ENCODE measurements at regions not wholly inside any gene's neighbourhood (a gene's known extent, or its start where the extent isn't known, plus 50 kb on each side); places are given as distances from the start of the nearest gene placed in this dataset.

- ATAC-seq: peak; percentile 92
- no peak for TF ChIP-seq SNAI2 (CRISPR knock-in tag; IDR thresholded peaks at IDR 0.05)
- TF ChIP-seq ZFP30 (CRISPR knock-in tag; IDR thresholded peaks at IDR 0.05): no peak
- TF ChIP-seq BACH2 (CRISPR knock-in tag; IDR thresholded peaks at IDR 0.05; ENCODE audit: borderline replicate concordance): no peak
- no peak for TF ChIP-seq POU6F1 (CRISPR knock-in tag; IDR thresholded peaks at IDR 0.05; ENCODE audit: borderline replicate concordance, low read depth)
- no peak for TF ChIP-seq TCF4 (CRISPR knock-in tag; IDR thresholded peaks at IDR 0.05; ENCODE audit: borderline replicate concordance)
Measured at GRCh38 chr5:90055831-90056328, 353.7 kb downstream of the CETN3 start.

GRCh38 chr5:90054612-90055011, 354.9 kb downstream of the CETN3 start:
- TF ChIP-seq CREB5 (CRISPR knock-in tag; IDR thresholded peaks at IDR 0.05; ENCODE audit: low read depth): no peak
- TF ChIP-seq ISL1 (CRISPR knock-in tag; IDR thresholded peaks at IDR 0.05): peak; percentile 42; the same call in 1 of the 2 replicates
- no peak for TF ChIP-seq GLIS3 (CRISPR knock-in tag; IDR thresholded peaks at IDR 0.05)
- no peak for TF ChIP-seq POU6F1 (CRISPR knock-in tag; IDR thresholded peaks at IDR 0.05; ENCODE audit: borderline replicate concordance, low read depth)
- TF ChIP-seq ESRRG (CRISPR knock-in tag; IDR thresholded peaks at IDR 0.05): no peak
- no peak for ATAC-seq

- ATAC-seq: no peak
- TF ChIP-seq TOX (CRISPR knock-in tag; IDR thresholded peaks at IDR 0.05; ENCODE audit: borderline replicate concordance) (no peak), ZC3H10 (CRISPR knock-in tag; IDR thresholded peaks at IDR 0.05) (no peak), ZNF565 (CRISPR knock-in tag; conservative IDR thresholded peaks at IDR 0.05; ENCODE audit: low read depth) (no peak), RARB (CRISPR knock-in tag; IDR thresholded peaks at IDR 0.05) (no peak), ZFP3 (CRISPR knock-in tag; IDR thresholded peaks at IDR 0.05) (no peak), ISL1 (CRISPR knock-in tag; IDR thresholded peaks at IDR 0.05) (no peak), OSR1 (CRISPR knock-in tag; IDR thresholded peaks at IDR 0.05) (no peak), CSDC2 (CRISPR knock-in tag; IDR thresholded peaks at IDR 0.05) (no peak), ZFP30 (CRISPR knock-in tag; IDR thresholded peaks at IDR 0.05) (no peak), ZNF70 (CRISPR knock-in tag; IDR thresholded peaks at IDR 0.05) (no peak), CSRNP3 (CRISPR knock-in tag; IDR thresholded peaks at IDR 0.05) (no peak), POU6F1 (CRISPR knock-in tag; IDR thresholded peaks at IDR 0.05; ENCODE audit: borderline replicate concordance, low read depth) (no peak), ARNTL (CRISPR knock-in tag; IDR thresholded peaks at IDR 0.05; ENCODE audit: borderline replicate concordance, low read depth) (no peak), ESRRG (CRISPR knock-in tag; IDR thresholded peaks at IDR 0.05) (no peak), PATZ1 (CRISPR knock-in tag; IDR thresholded peaks at IDR 0.05; ENCODE audit: borderline replicate concordance) (no peak), TCF4 (CRISPR knock-in tag; IDR thresholded peaks at IDR 0.05; ENCODE audit: borderline replicate concordance) (no peak), ZNF8 (CRISPR knock-in tag; IDR thresholded peaks at IDR 0.05) (no peak), TSHZ2 (CRISPR knock-in tag; IDR thresholded peaks at IDR 0.05) (no peak)
Measured at GRCh38 chr5:90051756-90052155, 357.8 kb downstream of the CETN3 start.
